ENCODE measurements at regions not wholly inside any gene's neighbourhood (a gene's known extent, or its start where the extent isn't known, plus 50 kb on each side); places are given as distances from the start of the nearest gene placed in this dataset.

- TF ChIP-seq CTCF (IDR thresholded peaks at IDR 0.05) (no peak), POLR2A (IDR thresholded peaks at IDR 0.05) (no peak)
Measured at GRCh38 chr10:45071043-45071813, 70.5 kb downstream of the ZNF22 start.

Measured in lower leg skin (tissue), 3 donors.